Liver (tissue), 8 donors: ENCODE measurements at regions not wholly inside any gene's neighbourhood (a gene's known extent, or its start where the extent isn't known, plus 50 kb on each side); places are given as distances from the start of the nearest gene placed in this dataset.

Experiments used
- DNase-seq: peaks from one replicate; pipeline ENCODE4 v3.0.0-alpha.2; 2017; ENCODE audit warnings: low spot score
- H3K27ac ChIP-seq, 2 donors: one replicate each; pipeline ENCODE4 v1.7.0; 2013; ENCODE audit warnings: inconsistent platforms in 2 of 2, low read length in 2 of 2, control low read depth in 1 of 2, low read depth in 1 of 2, mild to moderate bottlenecking in 1 of 2
- H3K27me3 ChIP-seq, 4 donors: one replicate each; pipeline versions ENCODE4 v1.6.1 to v1.7.0; 2013; ENCODE audit warnings: low read length in 3 of 4, inconsistent platforms in 1 of 4, mild to moderate bottlenecking in 1 of 4, moderate library complexity in 1 of 4; ENCODE audit not compliant: control insufficient read depth in 4 of 4, insufficient read depth in 4 of 4
- H3K36me3 ChIP-seq, 4 donors: one replicate each; pipeline versions ENCODE4 v1.6.1 to v1.7.0; 2013; ENCODE audit warnings: low read length in 3 of 4, mild to moderate bottlenecking in 3 of 4, low read depth in 1 of 4, moderate library complexity in 1 of 4; ENCODE audit not compliant: control insufficient read depth in 4 of 4, insufficient read depth in 3 of 4
- H3K4me1 ChIP-seq, 4 donors: one replicate each; pipeline versions ENCODE4 v1.6.1 to v1.7.0; 2013; ENCODE audit warnings: low read length in 3 of 4, mild to moderate bottlenecking in 3 of 4, moderate library complexity in 1 of 4; ENCODE audit not compliant: control insufficient read depth in 4 of 4, insufficient read depth in 4 of 4
- H3K4me3 ChIP-seq, 3 donors: one replicate each; pipeline versions ENCODE4 v1.6.1 to v1.7.0; 2013; ENCODE audit warnings: low read length in 3 of 3, control low read depth in 1 of 3, low read depth in 1 of 3, mild to moderate bottlenecking in 1 of 3
- H3K9ac ChIP-seq, 2 donors: one replicate each; pipeline ENCODE4 v1.7.0; 2013; ENCODE audit warnings: low read length in 2 of 2, mild to moderate bottlenecking in 2 of 2, moderate library complexity in 2 of 2, control low read depth in 1 of 2, low read depth in 1 of 2
- H3K9me3 ChIP-seq, 4 donors: one replicate each; pipeline versions ENCODE4 v1.6.1 to v1.7.0; 2013; ENCODE audit warnings: low read length in 3 of 4; ENCODE audit not compliant: control insufficient read depth in 4 of 4
- EGR1 ChIP-seq, 2 donors: IDR thresholded peaks; 2 replicates each; pipeline ENCODE4 v1.6.1; 2016 to 2018; ENCODE audit warnings: antibody characterized with exemption in 2 of 2, low read depth in 2 of 2
- FOXA1 ChIP-seq: IDR thresholded peaks from 2 replicates; pipeline ENCODE4 v1.6.1; 2016; ENCODE audit warnings: antibody characterized with exemption
- FOXA2 ChIP-seq: IDR thresholded peaks from 2 replicates; pipeline ENCODE4 v1.6.1; 2016; ENCODE audit warnings: antibody characterized with exemption
- GABPA ChIP-seq, 2 donors: IDR thresholded peaks in 1 of 2; conservative IDR thresholded peaks in 1 of 2; 2 replicates each; pipeline ENCODE4 v1.6.1; 2016; ENCODE audit warnings: antibody characterized with exemption in 2 of 2, mild to moderate bottlenecking in 1 of 2, moderate library complexity in 1 of 2
- HNF4A ChIP-seq, 2 donors: conservative IDR thresholded peaks; 2 replicates each; pipeline ENCODE4 v1.6.1; 2016; ENCODE audit warnings: antibody characterized with exemption in 2 of 2, mild to moderate bottlenecking in 2 of 2
- HNF4G ChIP-seq: IDR thresholded peaks from 2 replicates; pipeline ENCODE4 v1.6.1; 2016; ENCODE audit warnings: antibody characterized with exemption
- JUND ChIP-seq, 2 donors: IDR thresholded peaks; 2 replicates each; pipeline ENCODE4 v1.6.1; 2016; ENCODE audit warnings: antibody characterized with exemption in 2 of 2
- NR2F2 ChIP-seq: IDR thresholded peaks from 2 replicates; pipeline ENCODE4 v1.6.1; 2016; ENCODE audit warnings: antibody characterized with exemption
- RAD21 ChIP-seq, 2 donors: IDR thresholded peaks; 2 replicates each; pipeline ENCODE4 v1.6.1; 2016; ENCODE audit warnings: antibody characterized with exemption in 2 of 2, mild to moderate bottlenecking in 2 of 2
- RXRA ChIP-seq, 2 donors: IDR thresholded peaks; 2 replicates each; pipeline ENCODE4 v1.6.1; 2017 to 2018; ENCODE audit warnings: antibody characterized with exemption in 2 of 2, mild to moderate bottlenecking in 1 of 2
- SP1 ChIP-seq: IDR thresholded peaks from 2 replicates; pipeline ENCODE4 v1.6.1; 2018; ENCODE audit warnings: antibody characterized with exemption, mild to moderate bottlenecking
- TAF1 ChIP-seq: conservative IDR thresholded peaks from 2 replicates; pipeline ENCODE4 v1.6.1; 2016; ENCODE audit warnings: antibody characterized with exemption, mild to moderate bottlenecking
- YY1 ChIP-seq: IDR thresholded peaks from 2 replicates; pipeline ENCODE4 v1.6.1; 2016; ENCODE audit warnings: antibody characterized with exemption, mild to moderate bottlenecking
- WGBS: extraction: QIAGEN DNeasy Blood & Tissue Kit; methylation state at CpG from one replicate; pipeline ENCODE4 v1.1.7; 2013; 5-methylcytosine and 5-hydroxymethylcytosine counted together
- TF ChIP-seq, protein P1 (sequence below): IDR thresholded peaks from 2 replicates; pipeline ENCODE4 v1.6.1; 2016; ENCODE audit warnings: antibody characterized with exemption
- TF ChIP-seq, protein P2 (sequence below): fragments of 150-350 bp; IDR thresholded peaks from 2 replicates; pipeline ENCODE4 v1.5.1; 2017; ENCODE audit warnings: improper control_type of control experiment, low read depth, low read length; ENCODE audit not compliant: missing input control
- TF ChIP-seq, protein P3 (sequence below): IDR thresholded peaks from 2 replicates; pipeline ENCODE4 v1.6.1; 2016; ENCODE audit warnings: antibody characterized with exemption
- TF ChIP-seq, protein P4 (sequence below): IDR thresholded peaks from 2 replicates; pipeline ENCODE4 v1.6.1; 2016; ENCODE audit warnings: antibody characterized with exemption, mild to moderate bottlenecking
- TF ChIP-seq, protein P5 (sequence below): IDR thresholded peaks from 2 replicates; pipeline ENCODE4 v1.6.1; 2016; ENCODE audit warnings: antibody characterized with exemption
- donor health status: healthy.
- donor health status: healthy.
- donor health status: healthy.
- donor health status: healthy.
- donor health status: healthy.

DNA sequence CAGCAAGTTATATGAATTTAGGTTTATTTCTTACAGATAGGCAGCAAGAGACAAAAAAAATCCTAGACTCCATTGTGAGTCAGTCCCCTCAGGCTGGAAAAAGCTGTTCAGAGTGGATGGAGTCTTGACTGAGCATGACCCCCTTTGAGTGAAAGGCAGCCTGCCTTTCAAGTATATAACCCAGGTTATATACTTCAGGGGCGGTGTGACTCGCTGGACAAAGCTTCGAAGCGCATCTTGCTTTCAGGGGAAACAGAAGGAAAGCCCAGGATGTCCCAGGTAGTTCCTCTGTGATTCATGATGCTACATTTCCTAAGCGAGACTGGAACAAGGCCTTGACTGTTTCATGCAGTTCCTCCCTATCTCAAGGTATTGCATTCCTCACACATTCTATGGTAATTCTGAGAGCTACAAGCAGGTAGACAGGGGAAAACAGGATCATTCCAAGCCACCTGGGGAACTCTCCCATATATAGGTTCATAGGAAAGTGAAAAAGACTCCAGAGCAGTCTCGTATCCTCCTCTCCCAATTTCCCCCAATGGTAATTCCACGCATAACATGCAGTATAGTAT is 1244.1 kb upstream of the CDH6 start:
- TF ChIP-seq JUND (IDR thresholded peaks at IDR 0.05) (no peak), FOXA1 (no peak), TAF1 (no peak), NR2F2 (no peak), FOXA2 (no peak), RAD21 (IDR thresholded peaks at IDR 0.05) (no peak), SP1 (no peak), EGR1 (IDR thresholded peaks at IDR 0.05; ENCODE audit: low read depth in 2 of 2) (no peak), HNF4A (conservative IDR thresholded peaks at IDR 0.05) (no peak), HNF4G (no peak), YY1 (no peak), GABPA (IDR thresholded peaks at IDR 0.05 in 1 of 2, conservative IDR thresholded peaks at IDR 0.05 in 1 of 2) (no peak), RXRA (IDR thresholded peaks at IDR 0.05) (no peak)
- TF ChIP-seq, protein P1, sequence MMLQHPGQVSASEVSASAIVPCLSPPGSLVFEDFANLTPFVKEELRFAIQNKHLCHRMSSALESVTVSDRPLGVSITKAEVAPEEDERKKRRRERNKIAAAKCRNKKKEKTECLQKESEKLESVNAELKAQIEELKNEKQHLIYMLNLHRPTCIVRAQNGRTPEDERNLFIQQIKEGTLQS, result no peak
- TF ChIP-seq, protein P2, sequence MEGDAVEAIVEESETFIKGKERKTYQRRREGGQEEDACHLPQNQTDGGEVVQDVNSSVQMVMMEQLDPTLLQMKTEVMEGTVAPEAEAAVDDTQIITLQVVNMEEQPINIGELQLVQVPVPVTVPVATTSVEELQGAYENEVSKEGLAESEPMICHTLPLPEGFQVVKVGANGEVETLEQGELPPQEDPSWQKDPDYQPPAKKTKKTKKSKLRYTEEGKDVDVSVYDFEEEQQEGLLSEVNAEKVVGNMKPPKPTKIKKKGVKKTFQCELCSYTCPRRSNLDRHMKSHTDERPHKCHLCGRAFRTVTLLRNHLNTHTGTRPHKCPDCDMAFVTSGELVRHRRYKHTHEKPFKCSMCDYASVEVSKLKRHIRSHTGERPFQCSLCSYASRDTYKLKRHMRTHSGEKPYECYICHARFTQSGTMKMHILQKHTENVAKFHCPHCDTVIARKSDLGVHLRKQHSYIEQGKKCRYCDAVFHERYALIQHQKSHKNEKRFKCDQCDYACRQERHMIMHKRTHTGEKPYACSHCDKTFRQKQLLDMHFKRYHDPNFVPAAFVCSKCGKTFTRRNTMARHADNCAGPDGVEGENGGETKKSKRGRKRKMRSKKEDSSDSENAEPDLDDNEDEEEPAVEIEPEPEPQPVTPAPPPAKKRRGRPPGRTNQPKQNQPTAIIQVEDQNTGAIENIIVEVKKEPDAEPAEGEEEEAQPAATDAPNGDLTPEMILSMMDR, result no peak
- TF ChIP-seq, protein P3, sequence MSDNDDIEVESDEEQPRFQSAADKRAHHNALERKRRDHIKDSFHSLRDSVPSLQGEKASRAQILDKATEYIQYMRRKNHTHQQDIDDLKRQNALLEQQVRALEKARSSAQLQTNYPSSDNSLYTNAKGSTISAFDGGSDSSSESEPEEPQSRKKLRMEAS, result no peak
- TF ChIP-seq, protein P4, sequence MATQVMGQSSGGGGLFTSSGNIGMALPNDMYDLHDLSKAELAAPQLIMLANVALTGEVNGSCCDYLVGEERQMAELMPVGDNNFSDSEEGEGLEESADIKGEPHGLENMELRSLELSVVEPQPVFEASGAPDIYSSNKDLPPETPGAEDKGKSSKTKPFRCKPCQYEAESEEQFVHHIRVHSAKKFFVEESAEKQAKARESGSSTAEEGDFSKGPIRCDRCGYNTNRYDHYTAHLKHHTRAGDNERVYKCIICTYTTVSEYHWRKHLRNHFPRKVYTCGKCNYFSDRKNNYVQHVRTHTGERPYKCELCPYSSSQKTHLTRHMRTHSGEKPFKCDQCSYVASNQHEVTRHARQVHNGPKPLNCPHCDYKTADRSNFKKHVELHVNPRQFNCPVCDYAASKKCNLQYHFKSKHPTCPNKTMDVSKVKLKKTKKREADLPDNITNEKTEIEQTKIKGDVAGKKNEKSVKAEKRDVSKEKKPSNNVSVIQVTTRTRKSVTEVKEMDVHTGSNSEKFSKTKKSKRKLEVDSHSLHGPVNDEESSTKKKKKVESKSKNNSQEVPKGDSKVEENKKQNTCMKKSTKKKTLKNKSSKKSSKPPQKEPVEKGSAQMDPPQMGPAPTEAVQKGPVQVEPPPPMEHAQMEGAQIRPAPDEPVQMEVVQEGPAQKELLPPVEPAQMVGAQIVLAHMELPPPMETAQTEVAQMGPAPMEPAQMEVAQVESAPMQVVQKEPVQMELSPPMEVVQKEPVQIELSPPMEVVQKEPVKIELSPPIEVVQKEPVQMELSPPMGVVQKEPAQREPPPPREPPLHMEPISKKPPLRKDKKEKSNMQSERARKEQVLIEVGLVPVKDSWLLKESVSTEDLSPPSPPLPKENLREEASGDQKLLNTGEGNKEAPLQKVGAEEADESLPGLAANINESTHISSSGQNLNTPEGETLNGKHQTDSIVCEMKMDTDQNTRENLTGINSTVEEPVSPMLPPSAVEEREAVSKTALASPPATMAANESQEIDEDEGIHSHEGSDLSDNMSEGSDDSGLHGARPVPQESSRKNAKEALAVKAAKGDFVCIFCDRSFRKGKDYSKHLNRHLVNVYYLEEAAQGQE, result no peak
- TF ChIP-seq, protein P5, sequence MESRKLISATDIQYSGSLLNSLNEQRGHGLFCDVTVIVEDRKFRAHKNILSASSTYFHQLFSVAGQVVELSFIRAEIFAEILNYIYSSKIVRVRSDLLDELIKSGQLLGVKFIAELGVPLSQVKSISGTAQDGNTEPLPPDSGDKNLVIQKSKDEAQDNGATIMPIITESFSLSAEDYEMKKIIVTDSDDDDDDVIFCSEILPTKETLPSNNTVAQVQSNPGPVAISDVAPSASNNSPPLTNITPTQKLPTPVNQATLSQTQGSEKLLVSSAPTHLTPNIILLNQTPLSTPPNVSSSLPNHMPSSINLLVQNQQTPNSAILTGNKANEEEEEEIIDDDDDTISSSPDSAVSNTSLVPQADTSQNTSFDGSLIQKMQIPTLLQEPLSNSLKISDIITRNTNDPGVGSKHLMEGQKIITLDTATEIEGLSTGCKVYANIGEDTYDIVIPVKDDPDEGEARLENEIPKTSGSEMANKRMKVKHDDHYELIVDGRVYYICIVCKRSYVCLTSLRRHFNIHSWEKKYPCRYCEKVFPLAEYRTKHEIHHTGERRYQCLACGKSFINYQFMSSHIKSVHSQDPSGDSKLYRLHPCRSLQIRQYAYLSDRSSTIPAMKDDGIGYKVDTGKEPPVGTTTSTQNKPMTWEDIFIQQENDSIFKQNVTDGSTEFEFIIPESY, result no peak
- DNase-seq, result no peak
- no peak overlapping the region for H3K9ac ChIP-seq
- no peak overlapping the region for H3K4me3 ChIP-seq
- no peaks in the 10 kb centered on the region for H3K4me1 ChIP-seq
- peaks cover 0 to 4% (median 0%) of the 10 kb centered on the region in 4 donors for H3K9me3 ChIP-seq
- H3K27me3 ChIP-seq, result no peaks in the 10 kb centered on the region
- no peaks in the 10 kb centered on the region for H3K36me3 ChIP-seq
- no peak overlapping the region for H3K27ac ChIP-seq
- WGBS, result 80% methylated on average over 7 of the region's 7 CpGs
